ENCODE measurements at regions not wholly inside any gene's neighbourhood (a gene's known extent, or its start where the extent isn't known, plus 50 kb on each side); places are given as distances from the start of the nearest gene placed in this dataset.

GRCh38 chr7:90078921-90079320, 75.3 kb upstream of the STEAP1 start:
- no peak for DNase-seq (ENCODE audit: low spot score)

- DNase-seq (ENCODE audit: low spot score) = no peak
Measured at GRCh38 chr7:90081621-90082020, 72.6 kb upstream of the STEAP1 start.

GRCh38 chr7:90092506-90092905, 61.8 kb upstream of the STEAP1 start:
- no peak for DNase-seq (ENCODE audit: low spot score)

GRCh38 chr7:90094030-90094429, 60.2 kb upstream of the STEAP1 start:
- DNase-seq (ENCODE audit: low spot score) = no peak
